MM.1S (cell line): ENCODE measurements at regions not wholly inside any gene's neighbourhood (a gene's known extent, or its start where the extent isn't known, plus 50 kb on each side); places are given as distances from the start of the nearest gene placed in this dataset.

Source experiments
- EZH2 ChIP-seq: fragments of 300-600 bp; sonication (generic); optimal IDR thresholded peaks from 2 replicates; pipeline ENCODE3; 2017; ENCODE audit warnings: low read depth, mild to moderate bottlenecking, antibody characterized with exemption, low read length, mixed read lengths
- EZH2phosphoT487 ChIP-seq: fragments of 300-600 bp; sonication (generic); IDR thresholded peaks from 2 replicates; pipeline ENCODE4 v1.6.1; 2018; ENCODE audit warnings: antibody characterized with exemption, low read length
- TF ChIP-seq, protein P1 (sequence below): fragments of 300-600 bp; sonication (generic); IDR thresholded peaks from 2 replicates; pipeline ENCODE4 v1.5.1; 2016; ENCODE audit warnings: antibody characterized with exemption, low read length, mixed read lengths

DNA sequence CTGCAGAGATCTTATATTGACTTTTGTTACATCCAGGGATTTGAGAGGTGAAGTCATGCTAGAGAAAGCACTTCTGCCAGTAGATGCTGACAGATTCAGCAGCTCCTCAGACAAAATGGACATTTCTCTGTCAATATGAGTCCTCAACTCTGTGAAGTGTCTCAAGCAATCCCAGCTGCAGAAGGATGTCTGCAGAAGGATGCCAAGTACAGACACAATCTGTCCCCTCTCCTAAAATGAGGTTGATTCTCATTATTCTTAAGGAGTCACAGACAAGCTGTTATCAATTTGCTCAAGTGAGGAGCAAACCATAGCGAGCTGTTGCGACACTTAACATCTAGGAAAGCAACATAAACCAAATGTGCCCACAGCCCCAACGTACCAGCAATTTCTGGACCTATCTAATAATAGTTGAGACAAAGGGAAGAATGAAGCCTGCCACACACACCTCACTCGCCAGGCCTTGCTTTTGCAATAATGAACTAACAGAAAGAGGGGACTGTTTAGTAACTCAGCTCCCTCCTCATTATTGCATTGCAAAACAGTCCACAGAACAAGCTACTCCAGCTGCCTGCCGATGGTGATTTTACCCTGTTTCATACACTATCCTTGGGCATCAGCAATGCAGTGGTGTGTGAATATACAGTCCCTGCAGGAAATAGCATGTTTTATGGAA is 364.2 kb upstream of the PDE4D start:
- TF ChIP-seq, protein P1, sequence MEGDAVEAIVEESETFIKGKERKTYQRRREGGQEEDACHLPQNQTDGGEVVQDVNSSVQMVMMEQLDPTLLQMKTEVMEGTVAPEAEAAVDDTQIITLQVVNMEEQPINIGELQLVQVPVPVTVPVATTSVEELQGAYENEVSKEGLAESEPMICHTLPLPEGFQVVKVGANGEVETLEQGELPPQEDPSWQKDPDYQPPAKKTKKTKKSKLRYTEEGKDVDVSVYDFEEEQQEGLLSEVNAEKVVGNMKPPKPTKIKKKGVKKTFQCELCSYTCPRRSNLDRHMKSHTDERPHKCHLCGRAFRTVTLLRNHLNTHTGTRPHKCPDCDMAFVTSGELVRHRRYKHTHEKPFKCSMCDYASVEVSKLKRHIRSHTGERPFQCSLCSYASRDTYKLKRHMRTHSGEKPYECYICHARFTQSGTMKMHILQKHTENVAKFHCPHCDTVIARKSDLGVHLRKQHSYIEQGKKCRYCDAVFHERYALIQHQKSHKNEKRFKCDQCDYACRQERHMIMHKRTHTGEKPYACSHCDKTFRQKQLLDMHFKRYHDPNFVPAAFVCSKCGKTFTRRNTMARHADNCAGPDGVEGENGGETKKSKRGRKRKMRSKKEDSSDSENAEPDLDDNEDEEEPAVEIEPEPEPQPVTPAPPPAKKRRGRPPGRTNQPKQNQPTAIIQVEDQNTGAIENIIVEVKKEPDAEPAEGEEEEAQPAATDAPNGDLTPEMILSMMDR: no peak
- TF ChIP-seq EZH2 (no peak), EZH2phosphoT487 (no peak)
